SK-N-SH treated with all-trans-retinoic acid at 6 μM for 48 hours (cell line): ENCODE measurements at regions not wholly inside any gene's neighbourhood (a gene's known extent, or its start where the extent isn't known, plus 50 kb on each side); places are given as distances from the start of the nearest gene placed in this dataset.
"Not testable (repeated sequence)": the region's sequence is repeated elsewhere in the genome, so short reads cannot be mapped to it uniquely, and the experiment has no call there.

Experiments used
- ATAC-seq: fragments of 200-7000 bp; cut with Tn5 transposase; 3 replicates; pipeline ENCODE4 v1.9.1; 2020; ENCODE audit warnings: mild to moderate bottlenecking, moderate library complexity
- ARNTL ChIP-seq: fragments of 450-650 bp; formaldehyde crosslinking; IDR thresholded peaks from 2 replicates; pipeline ENCODE4 v1.5.0; 2020; ENCODE audit warnings: low read depth, mild to moderate bottlenecking, moderate library complexity, borderline replicate concordance
- BACH2 ChIP-seq: fragments of 250-450 bp; sonication (Bioruptor Pico); IDR thresholded peaks from 2 replicates; pipeline ENCODE4 v1.9.0; 2021; ENCODE audit warnings: mild to moderate bottlenecking, borderline replicate concordance
- CREB5 ChIP-seq: fragments of 250-450 bp; sonication (Bioruptor Pico); IDR thresholded peaks from 2 replicates; pipeline ENCODE4 v1.5.1; 2020; ENCODE audit warnings: low read depth, mild to moderate bottlenecking, moderate library complexity
- CSDC2 ChIP-seq: fragments of 250-450 bp; sonication (Bioruptor Pico); IDR thresholded peaks from 2 replicates; pipeline ENCODE4 v1.5.0; 2020; ENCODE audit warnings: mild to moderate bottlenecking, moderate library complexity
- GLIS3 ChIP-seq: fragments of 250-450 bp; sonication (Bioruptor Pico); IDR thresholded peaks from 2 replicates; pipeline ENCODE4 v1.5.0; 2020; ENCODE audit warnings: mild to moderate bottlenecking, moderate library complexity
- OSR1 ChIP-seq: fragments of 250-450 bp; sonication (Bioruptor Pico); IDR thresholded peaks from 2 replicates; pipeline ENCODE4 v1.8.0; 2022; ENCODE audit warnings: moderate library complexity, mild to moderate bottlenecking, inconsistent platforms
- PATZ1 ChIP-seq: fragments of 250-450 bp; sonication (Bioruptor Pico); IDR thresholded peaks from 2 replicates; pipeline ENCODE4 v1.8.0; 2020; ENCODE audit warnings: mild to moderate bottlenecking, moderate library complexity, borderline replicate concordance
- POU6F1 ChIP-seq: fragments of 250-450 bp; sonication (Bioruptor Pico); IDR thresholded peaks from 2 replicates; pipeline ENCODE4 v1.8.0; 2021; ENCODE audit warnings: low read depth, mild to moderate bottlenecking, moderate library complexity, borderline replicate concordance
- RARB ChIP-seq: fragments of 250-450 bp; sonication (Bioruptor Pico); IDR thresholded peaks from 2 replicates; pipeline ENCODE4 v1.8.0; 2021; ENCODE audit warnings: mild to moderate bottlenecking, moderate library complexity
- SNAI2 ChIP-seq: fragments of 250-450 bp; sonication (Bioruptor Pico); IDR thresholded peaks from 2 replicates; pipeline ENCODE4 v1.5.0; 2020; ENCODE audit warnings: mild to moderate bottlenecking, moderate library complexity
- TCF4 ChIP-seq: fragments of 250-450 bp; sonication (Bioruptor Pico); IDR thresholded peaks from 2 replicates; pipeline ENCODE4 v1.8.0; 2021; ENCODE audit warnings: mild to moderate bottlenecking, moderate library complexity, borderline replicate concordance
- TOX ChIP-seq: fragments of 250-450 bp; sonication (Bioruptor Pico); IDR thresholded peaks from 2 replicates; pipeline ENCODE4 v1.8.0; 2021; ENCODE audit warnings: mild to moderate bottlenecking, moderate library complexity, borderline replicate concordance
- TSHZ2 ChIP-seq: fragments of 250-450 bp; sonication (Bioruptor Pico); IDR thresholded peaks from 2 replicates; pipeline ENCODE4 v1.5.0; 2020; ENCODE audit warnings: mild to moderate bottlenecking, moderate library complexity
- ZC3H10 ChIP-seq: fragments of 250-450 bp; sonication (Bioruptor Pico); IDR thresholded peaks from 2 replicates; pipeline ENCODE4 v1.5.1; 2021; ENCODE audit warnings: mild to moderate bottlenecking, moderate library complexity
- ZFP3 ChIP-seq: fragments of 250-450 bp; sonication (Bioruptor Pico); IDR thresholded peaks from 2 replicates; pipeline ENCODE4 v1.5.0; 2020; ENCODE audit warnings: mild to moderate bottlenecking, moderate library complexity
- ZFP30 ChIP-seq: fragments of 450-650 bp; formaldehyde crosslinking; IDR thresholded peaks from 2 replicates; pipeline ENCODE4 v1.5.0; 2022; ENCODE audit warnings: mild to moderate bottlenecking, moderate library complexity
- ZNF565 ChIP-seq: fragments of 450-650 bp; formaldehyde crosslinking; conservative IDR thresholded peaks from 2 replicates; pipeline ENCODE4 v1.5.0; 2020; ENCODE audit warnings: low read depth, mild to moderate bottlenecking, moderate library complexity
- ZNF70 ChIP-seq: fragments of 450-650 bp; formaldehyde crosslinking; IDR thresholded peaks from 2 replicates; pipeline ENCODE4 v1.5.0; 2020; ENCODE audit warnings: mild to moderate bottlenecking, moderate library complexity
- ZNF8 ChIP-seq: fragments of 450-650 bp; formaldehyde crosslinking; IDR thresholded peaks from 2 replicates; pipeline ENCODE4 v1.5.0; 2020; ENCODE audit warnings: mild to moderate bottlenecking, moderate library complexity

- no peak for TF ChIP-seq SNAI2
- no peak for TF ChIP-seq ZFP30 (CRISPR knock-in tag)
- TF ChIP-seq RARB = no peak
- TF ChIP-seq, all 23 proteins: peak for 0
- ATAC-seq = no peak
Observed at GRCh38 chr1:209113521-209113920, 470.0 kb upstream of the CAMK1G start.

GRCh38 chr1:209116705-209117104 is 466.8 kb upstream of the CAMK1G start:
- no peak for TF ChIP-seq TCF4 (CRISPR knock-in tag)
- no peak for ATAC-seq

GRCh38 chr1:209123601-209124000 is 459.9 kb upstream of the CAMK1G start:
- TF ChIP-seq RARB (no peak), ZFP3 (no peak), ZNF70 (CRISPR knock-in tag) (no peak), ZNF8 (CRISPR knock-in tag) (no peak), TCF4 (CRISPR knock-in tag) (no peak)
- no peak for ATAC-seq

- ATAC-seq = not testable (repeated sequence)
Observed at GRCh38 chr1:209129091-209129490, 454.4 kb upstream of the CAMK1G start.

- no peak for TF ChIP-seq CREB5
- TF ChIP-seq ARNTL (CRISPR knock-in tag) = no peak
- TF ChIP-seq ZC3H10 (CRISPR knock-in tag) = no peak
- TF ChIP-seq SNAI2 = no peak
- no peak for TF ChIP-seq GLIS3 (CRISPR knock-in tag)
- TF ChIP-seq POU6F1 (CRISPR knock-in tag) = no peak
- TF ChIP-seq PATZ1 (CRISPR knock-in tag) = no peak
- no peak for ATAC-seq
Observed at GRCh38 chr1:209130886-209131285, 452.6 kb upstream of the CAMK1G start.

- no peak for ATAC-seq
- TF ChIP-seq ZFP3 (no peak), ARNTL (CRISPR knock-in tag) (no peak), TOX (CRISPR knock-in tag) (no peak), CREB5 (no peak), CSDC2 (CRISPR knock-in tag) (no peak), POU6F1 (CRISPR knock-in tag) (no peak), ZNF70 (CRISPR knock-in tag) (no peak), ZNF565 (CRISPR knock-in tag) (no peak), PATZ1 (CRISPR knock-in tag) (no peak), TSHZ2 (CRISPR knock-in tag) (no peak), TCF4 (CRISPR knock-in tag) (no peak), BACH2 (CRISPR knock-in tag) (no peak), RARB (no peak), OSR1 (CRISPR knock-in tag) (no peak), ZC3H10 (CRISPR knock-in tag) (no peak), GLIS3 (CRISPR knock-in tag) (no peak)
Observed at GRCh38 chr1:209132736-209133467, 450.6 kb upstream of the CAMK1G start.
